ENCODE measurements at regions not wholly inside any gene's neighbourhood (a gene's known extent, or its start where the extent isn't known, plus 50 kb on each side); places are given as distances from the start of the nearest gene placed in this dataset.
"Not testable (repeated sequence)": the region's sequence is repeated elsewhere in the genome, so short reads cannot be mapped to it uniquely, and the experiment has no call there.

- no peak for DNase-seq (ENCODE audit: low spot score)
- TF ChIP-seq CTCF (IDR thresholded peaks at IDR 0.05; ENCODE audit: extremely low read depth, missing control alignments) = no peak
Observed at GRCh38 chr16:10252155-10252554, 69.9 kb upstream of the GRIN2A start.

- no peak for DNase-seq (ENCODE audit: low spot score)
- no peak for TF ChIP-seq CTCF (IDR thresholded peaks at IDR 0.05; ENCODE audit: extremely low read depth, missing control alignments)
Observed at GRCh38 chr16:10253409-10253808, 71.2 kb upstream of the GRIN2A start.

GRCh38 chr16:10255728-10256127 lies 73.5 kb upstream of the GRIN2A start:
- DNase-seq (ENCODE audit: low spot score) = no peak
- no peak for TF ChIP-seq CTCF (IDR thresholded peaks at IDR 0.05; ENCODE audit: extremely low read depth, missing control alignments)

- TF ChIP-seq CTCF (IDR thresholded peaks at IDR 0.05; ENCODE audit: extremely low read depth, missing control alignments) = peak; percentile 82
- DNase-seq (ENCODE audit: low spot score) = peak; percentile 86
Observed at GRCh38 chr16:10256784-10257641, 74.8 kb upstream of the GRIN2A start.

- DNase-seq (ENCODE audit: low spot score) = not testable (repeated sequence)
Observed at GRCh38 chr16:10257642-10258251, 75.5 kb upstream of the GRIN2A start.

GRCh38 chr16:10258930-10259603 lies 76.8 kb upstream of the GRIN2A start:
- DNase-seq (ENCODE audit: low spot score) = not testable (repeated sequence)

GRCh38 chr16:10261077-10261476 lies 78.8 kb upstream of the GRIN2A start:
- TF ChIP-seq CTCF (IDR thresholded peaks at IDR 0.05; ENCODE audit: extremely low read depth, missing control alignments) = no peak
- DNase-seq (ENCODE audit: low spot score) = no peak

- DNase-seq (ENCODE audit: low spot score) = not testable (repeated sequence)
Observed at GRCh38 chr16:10261526-10261925, 79.3 kb upstream of the GRIN2A start.

Data from GM20000 (cell line).